ENCODE measurements at regions not wholly inside any gene's neighbourhood (a gene's known extent, or its start where the extent isn't known, plus 50 kb on each side); places are given as distances from the start of the nearest gene placed in this dataset.
"Not testable (repeated sequence)": the region's sequence is repeated elsewhere in the genome, so short reads cannot be mapped to it uniquely, and the experiment has no call there.

DNA sequence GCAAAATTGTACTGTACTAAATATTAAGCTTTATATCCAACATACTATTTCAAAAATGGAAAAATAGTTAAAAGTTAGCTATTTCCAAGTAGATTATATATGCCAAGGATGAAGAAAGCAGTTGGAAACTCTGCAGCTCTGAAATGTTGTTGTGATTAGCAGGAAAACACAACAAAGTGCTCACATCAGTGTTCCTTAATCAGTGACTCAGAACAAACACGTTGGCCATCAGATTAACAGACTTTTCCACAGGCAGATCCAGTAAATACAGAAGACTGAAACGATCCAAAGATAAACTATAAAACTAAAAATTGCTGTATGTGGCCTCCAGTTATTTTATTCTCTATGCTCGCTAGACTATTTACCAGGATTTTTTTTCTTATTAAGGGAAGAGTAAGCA is 99.6 kb upstream of the SEMA3D start:
- DNase-seq: no peak

DNA sequence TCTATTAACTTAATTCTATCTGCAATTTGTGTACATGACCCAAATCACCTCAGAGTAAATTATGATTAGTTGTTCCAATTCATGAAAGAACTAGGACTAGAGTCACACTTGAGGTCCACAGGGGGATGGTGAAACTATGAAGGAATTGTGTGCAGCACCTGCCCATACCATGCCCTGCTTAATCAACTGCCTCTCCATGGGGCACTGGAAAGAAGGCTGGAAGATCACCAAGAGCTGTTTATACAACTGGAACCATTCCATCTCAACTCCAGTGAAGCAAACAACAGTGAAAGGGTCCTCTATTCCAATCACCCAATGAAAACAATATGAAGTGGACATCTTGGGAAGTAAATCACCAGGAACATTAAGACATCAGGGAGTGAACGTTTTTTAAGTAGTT is 98.7 kb upstream of the SEMA3D start:
- DNase-seq: no peak

DNA sequence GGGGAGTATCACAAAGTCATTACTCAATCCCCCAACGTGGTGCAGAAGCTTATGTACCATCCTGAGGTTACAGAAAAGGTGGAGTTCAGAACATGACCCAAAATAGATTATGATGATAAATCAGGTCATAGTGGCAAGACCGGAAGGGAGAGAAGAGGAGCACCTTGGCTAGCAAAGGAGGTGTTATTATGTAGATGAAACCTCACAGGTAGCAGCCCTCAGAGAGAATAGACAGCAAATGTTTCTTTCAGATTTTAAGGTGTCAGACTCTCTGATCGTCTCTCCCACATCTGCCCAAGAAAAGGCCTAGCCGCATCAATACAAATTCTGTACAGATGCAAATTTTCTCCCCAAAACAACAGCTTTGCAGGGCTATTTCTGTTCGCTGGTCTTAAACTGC is 88.3 kb upstream of the SEMA3D start:
- no peak for DNase-seq

DNA sequence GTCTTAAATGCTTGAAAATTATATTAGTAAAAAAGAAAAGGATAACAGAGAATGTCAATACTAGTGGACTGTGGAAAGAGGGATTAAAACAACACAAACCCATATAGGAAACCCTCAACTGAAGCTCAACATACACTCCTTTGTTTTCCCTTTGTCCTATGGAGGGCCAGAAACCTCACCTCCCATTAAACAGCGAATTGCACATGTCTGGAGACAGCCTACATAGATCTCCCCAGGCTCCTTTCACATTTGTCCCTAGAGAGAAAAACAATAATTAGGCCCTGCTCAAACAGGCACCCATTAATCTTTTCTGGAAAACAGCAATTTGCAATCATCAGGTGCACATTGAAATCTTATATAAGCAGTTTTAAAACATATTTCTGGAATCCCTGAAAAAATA is 87.6 kb upstream of the SEMA3D start:
- DNase-seq: no peak

DNA sequence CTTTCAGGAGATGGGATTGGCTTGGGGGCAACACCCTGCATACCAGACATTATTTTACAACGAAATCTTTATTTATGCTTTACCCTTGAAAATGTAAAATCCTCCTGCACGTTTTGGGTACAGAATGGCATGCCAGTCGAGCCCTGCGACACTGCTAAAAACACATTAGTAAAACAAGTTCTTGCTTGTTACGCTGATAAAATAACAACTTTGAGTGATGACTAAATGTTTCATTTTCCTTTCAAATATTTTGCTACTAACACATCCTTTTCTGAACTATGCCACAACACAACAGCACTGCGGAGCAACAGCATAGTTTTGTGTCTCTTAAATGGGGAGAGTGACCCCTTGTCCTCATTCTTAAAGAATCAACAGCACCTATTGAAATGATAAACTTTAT is 76.0 kb upstream of the SEMA3D start:
- DNase-seq: no peak

DNA sequence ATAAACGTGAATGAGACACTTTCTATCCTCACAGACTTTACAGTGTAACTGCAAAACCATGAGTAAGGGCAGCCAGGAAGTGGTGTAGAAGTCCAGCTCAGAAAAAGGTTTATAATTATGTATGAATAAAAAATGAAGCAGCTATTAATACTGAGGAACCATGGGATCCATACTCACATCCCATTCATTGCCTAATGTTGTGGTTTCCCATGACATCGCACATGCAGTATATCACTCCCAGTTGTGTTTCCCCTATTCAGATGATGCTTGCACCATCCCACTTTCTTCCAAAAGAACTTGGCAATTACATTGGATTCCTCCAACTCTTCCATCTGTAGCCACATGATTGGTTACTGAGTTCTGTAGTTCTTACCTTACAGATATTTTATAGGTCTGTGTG is 74.5 kb upstream of the SEMA3D start:
- DNase-seq: no peak

DNA sequence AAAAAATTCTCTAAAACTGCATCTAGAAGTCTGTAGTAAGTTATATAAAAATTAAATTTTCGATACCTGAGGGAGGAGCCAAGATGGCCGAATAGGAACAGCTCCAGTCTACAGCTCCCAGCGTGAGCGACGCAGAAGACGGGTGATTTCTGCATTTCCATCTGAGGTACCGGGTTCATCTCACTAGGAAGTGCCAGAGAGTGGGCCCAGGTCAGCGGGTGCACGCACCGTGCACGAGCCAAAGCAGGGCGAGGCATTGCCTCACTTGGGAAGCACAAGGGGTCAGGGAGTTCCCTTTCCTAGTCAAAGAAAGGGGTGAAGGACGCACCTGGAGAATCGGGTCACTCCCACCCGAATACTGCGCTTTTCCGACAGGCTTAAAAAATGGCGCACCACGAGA is 62.9 kb upstream of the SEMA3D start:
- DNase-seq: not testable (repeated sequence)

DNA sequence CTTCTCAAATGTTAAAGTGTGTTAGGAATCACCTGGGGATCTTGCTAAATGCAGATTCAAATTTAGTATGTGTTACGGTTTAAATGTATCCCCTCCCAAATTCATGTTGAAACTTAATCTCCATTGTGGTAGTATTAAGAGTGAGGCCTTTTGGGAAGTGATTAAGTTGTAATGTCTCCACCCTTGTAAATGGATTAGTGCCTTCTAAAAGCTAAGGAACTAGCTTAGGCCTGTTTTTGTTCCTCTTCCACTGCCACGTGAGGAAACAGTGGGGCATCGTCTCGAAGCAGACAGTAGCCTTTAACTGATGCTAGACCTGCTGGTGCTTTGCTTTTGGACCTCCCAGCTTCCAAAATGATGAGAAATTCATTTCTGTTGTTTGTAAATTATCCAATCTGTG is 52.3 kb upstream of the SEMA3D start:
- no peak for DNase-seq

DNA sequence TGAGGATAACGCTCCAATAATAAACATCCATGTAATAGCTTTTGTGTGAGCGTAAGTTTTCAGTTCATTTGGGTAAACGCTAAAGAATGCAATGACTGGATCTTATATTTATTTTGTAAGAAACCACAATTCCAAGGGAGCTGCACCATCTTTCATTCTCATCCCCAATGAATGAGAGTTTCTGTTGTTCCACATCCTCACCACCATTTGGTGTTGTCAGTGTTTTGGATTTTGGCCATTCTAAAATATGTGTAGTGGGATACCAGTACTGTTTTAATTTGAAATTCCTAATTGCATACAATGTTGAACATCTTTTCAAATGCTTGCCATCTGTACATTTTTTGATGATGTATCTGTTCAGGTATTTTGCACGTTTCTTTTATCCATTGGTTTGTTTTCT is 50.9 kb upstream of the SEMA3D start:
- no peak for DNase-seq
